Neural cell (in vitro differentiated cells): ENCODE measurements at regions not wholly inside any gene's neighbourhood (a gene's known extent, or its start where the extent isn't known, plus 50 kb on each side); places are given as distances from the start of the nearest gene placed in this dataset.

Source experiments
- CTCF ChIP-seq: fragments of 450-650 bp; IDR thresholded peaks from 2 replicates; pipeline ENCODE4 v1.5.1; 2014; ENCODE audit warnings: antibody characterized with exemption, mild to moderate bottlenecking, moderate library complexity; ENCODE audit not compliant: poor library complexity, severe bottlenecking
- EZH2 ChIP-seq: fragments of 200-600, 300-800 bp; shearing (Covaris generic), sonication (generic); IDR thresholded peaks from 2 replicates; pipeline ENCODE4 v1.6.1; 2014; ENCODE audit warnings: antibody characterized with exemption, low read length, borderline replicate concordance, mild to moderate bottlenecking; ENCODE audit not compliant: insufficient read depth, poor library complexity, severe bottlenecking
- POLR2AphosphoS5 ChIP-seq: IDR thresholded peaks from 2 replicates; pipeline ENCODE4 v1.6.1; 2012
- SMC3 ChIP-seq: fragments of 450-650 bp; conservative IDR thresholded peaks from 2 replicates; pipeline ENCODE4 v1.6.1; 2014; ENCODE audit warnings: antibody characterized with exemption, mild to moderate bottlenecking, moderate library complexity; ENCODE audit not compliant: poor library complexity

GRCh38 chr12:19970116-19970515, 398.2 kb upstream of the PDE3A start:
- TF ChIP-seq CTCF (no peak), POLR2AphosphoS5 (no peak), SMC3 (no peak), EZH2 (no peak)
